A673 (cell line): ENCODE measurements at regions not wholly inside any gene's neighbourhood (a gene's known extent, or its start where the extent isn't known, plus 50 kb on each side); places are given as distances from the start of the nearest gene placed in this dataset.

Source experiments
- BruUV-seq: library from RNA; stranded (reverse); fragments of 400-500 nt; replicated peaks from 2 replicates; lab custom pipeline; 2021; lab: Mats Ljungman, UMichigan
- CTCF ChIA-PET: fragments of 300-600 bp; sonication (Branson Sonifier 250); formaldehyde crosslinking; loops from one replicate; lab custom pipeline; 2022; ENCODE audit warnings: antibody characterized with exemption; lab: Charles Lee
- POLR2A ChIA-PET: fragments of 300-600 bp; sonication (Branson Sonifier 250); formaldehyde crosslinking; loops from one replicate; lab custom pipeline; 2022; ENCODE audit warnings: antibody characterized with exemption; ENCODE audit not compliant: low non-redundant PET; lab: Charles Lee
- DNase-seq: peaks from one replicate; pipeline ENCODE4 v3.0.0-alpha.2; 2015; ENCODE audit warnings: low spot score
- H3K27ac ChIP-seq: fragments of 200-600 bp; sonication (generic); 2 replicates; pipeline ENCODE4 v1.5.1; 2016; ENCODE audit warnings: mixed run types, low read depth, mild to moderate bottlenecking, mixed read lengths, antibody characterized with exemption, low read length; ENCODE audit not compliant: poor library complexity, severe bottlenecking
- H3K27me3 ChIP-seq: fragments of 200-600 bp; sonication (generic); replicated peaks from 2 replicates; pipeline ENCODE4 v1.6.1; 2017; ENCODE audit warnings: mixed run types, low read depth, mild to moderate bottlenecking, mixed read lengths, antibody characterized with exemption, low read length; ENCODE audit not compliant: insufficient read depth, poor library complexity
- H3K36me3 ChIP-seq: fragments of 200-600 bp; sonication (generic); 2 replicates; pipeline ENCODE4 v1.6.1; 2016; ENCODE audit warnings: mixed run types, mild to moderate bottlenecking, mixed read lengths, antibody characterized with exemption, low read length; ENCODE audit not compliant: insufficient read depth, poor library complexity, severe bottlenecking
- H3K4me1 ChIP-seq: fragments of 200-600 bp; sonication (generic); 2 replicates; pipeline ENCODE4 v1.6.1; 2017; ENCODE audit warnings: mixed run types, mild to moderate bottlenecking, mixed read lengths, antibody characterized with exemption, low read length; ENCODE audit not compliant: insufficient read depth, poor library complexity, severe bottlenecking
- H3K4me3 ChIP-seq: fragments of 200-600 bp; sonication (generic); 2 replicates; pipeline ENCODE4 v1.5.1; 2016; ENCODE audit warnings: low read depth, mixed run types, mild to moderate bottlenecking, mixed read lengths, low read length; ENCODE audit not compliant: poor library complexity, severe bottlenecking
- H3K9me3 ChIP-seq: fragments of 200-600 bp; sonication (generic); 2 replicates; pipeline ENCODE4 v1.6.1; 2016; ENCODE audit warnings: mixed run types, low read depth, mild to moderate bottlenecking, mixed read lengths, antibody characterized with exemption, low read length; ENCODE audit not compliant: poor library complexity, severe bottlenecking
- CTCF ChIP-seq: fragments of 300-800, 200-600 bp; sonication (generic); conservative IDR thresholded peaks from 2 replicates; pipeline ENCODE4 v1.5.1; 2017; ENCODE audit warnings: low read depth, mild to moderate bottlenecking, antibody characterized with exemption, low read length, moderate library complexity, mixed read lengths
- EZH2 ChIP-seq: fragments of 200-600 bp; sonication (generic); IDR thresholded peaks from 2 replicates; pipeline ENCODE4 v1.6.1; 2017; ENCODE audit warnings: borderline replicate concordance, low read depth, mild to moderate bottlenecking, mixed read lengths, antibody characterized with exemption, low read length; ENCODE audit not compliant: poor library complexity, severe bottlenecking
- intact Hi-C: fragments of 100-400 bp; cut with micrococcal nuclease; formaldehyde crosslinking; loops from one replicate; pipeline ENCODE4 v1.10.0; 2022; ENCODE audit not compliant: unreplicated experiment

GRCh38 chr7:92991190-92991589 lies 126.6 kb downstream of the SAMD9 start:
- Histone ChIP-seq H3K27ac (no peak overlapping the region), H3K9me3 (no peaks in the 10 kb centered on the region), H3K4me1 (no peaks in the 10 kb centered on the region), H3K36me3 (no peaks in the 10 kb centered on the region), H3K4me3 (no peak overlapping the region), H3K27me3 (no peaks in the 10 kb centered on the region)
- ChIA-PET POLR2A (no interaction called here), CTCF (no interaction called here)
- intact Hi-C loops, result no loop called here
- no TSS peak for BruUV-seq
- TF ChIP-seq CTCF (no peak), EZH2 (no peak)
- no peak for DNase-seq

- ChIA-PET CTCF (no interaction called here), POLR2A (no interaction called here)
- TF ChIP-seq CTCF (no peak), EZH2 (no peak)
- intact Hi-C loops, result loop anchor here (2.0 kb wide), 2 partner anchors 298 to 368 kb away; no protein-coding TSS in a partner anchor
- DNase-seq, result no peak
- Histone ChIP-seq H3K9me3 (no peaks in the 10 kb centered on the region), H3K27me3 (no peaks in the 10 kb centered on the region), H3K4me3 (no peak overlapping the region), H3K27ac (no peak overlapping the region), H3K36me3 (no peaks in the 10 kb centered on the region), H3K4me1 (no peaks in the 10 kb centered on the region)
- BruUV-seq, result no TSS peak
These were observed 128.7 kb downstream of the SAMD9 start for GRCh38 chr7:92988941-92989545.

GRCh38 chr7:92988051-92988450 lies 129.7 kb downstream of the SAMD9 start:
- CTCF ChIA-PET, result no interaction called here
- no peak overlapping the region for H3K27ac ChIP-seq
- no TSS peak for BruUV-seq
- TF ChIP-seq EZH2 (no peak), CTCF (peak; percentile 56)
- DNase-seq, result peak; percentile 53
- H3K27me3 ChIP-seq, result peaks cover 3% of the 10 kb centered on the region
- POLR2A ChIA-PET, result no interaction called here
- H3K36me3 ChIP-seq, result no peaks in the 10 kb centered on the region
- H3K9me3 ChIP-seq, result no peaks in the 10 kb centered on the region
- no peaks in the 10 kb centered on the region for H3K4me1 ChIP-seq
- intact Hi-C loops, result loop anchor here (2.0 kb wide), 2 partner anchors 297 to 367 kb away; no protein-coding TSS in a partner anchor
- no peak overlapping the region for H3K4me3 ChIP-seq
